BE2C (cell line): ENCODE measurements at regions not wholly inside any gene's neighbourhood (a gene's known extent, or its start where the extent isn't known, plus 50 kb on each side); places are given as distances from the start of the nearest gene placed in this dataset.

Experiments used
- DNase-seq: peaks from one replicate; pipeline ENCODE4 v3.0.0-alpha.2; 2020
- H3K27me3 ChIP-seq: fragments of 250-450 bp; sonication (Bioruptor Pico); 2 replicates; pipeline ENCODE4 v1.5.1; 2020; ENCODE audit warnings: mild to moderate bottlenecking
- H3K36me3 ChIP-seq: fragments of 250-450 bp; sonication (Bioruptor Pico); 2 replicates; pipeline ENCODE4 v1.5.1; 2020; ENCODE audit warnings: mild to moderate bottlenecking
- H3K4me1 ChIP-seq: fragments of 250-450 bp; sonication (Bioruptor Pico); 2 replicates; pipeline ENCODE4 v1.5.1; 2020
- H3K4me3 ChIP-seq: 2 replicates; pipeline ENCODE4 v1.5.1; 2011; ENCODE audit warnings: low read depth, low read length
- H3K9me3 ChIP-seq: fragments of 250-450 bp; sonication (Bioruptor Pico); 2 replicates; pipeline ENCODE4 v1.5.1; 2020
- CTCF ChIP-seq: IDR thresholded peaks from 2 replicates; pipeline ENCODE4 v1.5.1; 2012; ENCODE audit warnings: mild to moderate bottlenecking, low read depth, low read length

- no peak overlapping the region for H3K4me3 ChIP-seq
- TF ChIP-seq CTCF: no peak
- H3K9me3 ChIP-seq: no peaks in the 10 kb centered on the region
- H3K4me1 ChIP-seq: no peaks in the 10 kb centered on the region
- no peak for DNase-seq
- H3K27me3 ChIP-seq: no peaks in the 10 kb centered on the region
- peaks cover 86% of the 10 kb centered on the region for H3K36me3 ChIP-seq
Measured at GRCh38 chr22:25352294-25352680, 132.8 kb downstream of the CRYBB2 start.

GRCh38 chr22:25353516-25354445 is 134.3 kb downstream of the CRYBB2 start:
- no peak overlapping the region for H3K4me3 ChIP-seq
- peaks cover 84% of the 10 kb centered on the region for H3K36me3 ChIP-seq

GRCh38 chr22:25354456-25354855 is 135.0 kb downstream of the CRYBB2 start:
- no peak for DNase-seq
- Histone ChIP-seq H3K36me3 (peaks cover 82% of the 10 kb centered on the region), H3K27me3 (no peaks in the 10 kb centered on the region), H3K4me1 (no peaks in the 10 kb centered on the region), H3K4me3 (no peak overlapping the region), H3K9me3 (no peaks in the 10 kb centered on the region)
- TF ChIP-seq CTCF: no peak

More at GRCh38 chr22:25353516-25354445, 134.3 kb downstream of the CRYBB2 start:
- DNase-seq: no peak
- TF ChIP-seq CTCF: no peak
- H3K27me3 ChIP-seq: no peaks in the 10 kb centered on the region
- H3K9me3 ChIP-seq: no peaks in the 10 kb centered on the region
- no peaks in the 10 kb centered on the region for H3K4me1 ChIP-seq

GRCh38 chr22:25357132-25357455 is 137.7 kb downstream of the CRYBB2 start:
- Histone ChIP-seq H3K9me3 (no peaks in the 10 kb centered on the region), H3K4me1 (no peaks in the 10 kb centered on the region), H3K4me3 (no peak overlapping the region), H3K27me3 (no peaks in the 10 kb centered on the region), H3K36me3 (peaks cover 74% of the 10 kb centered on the region)
- no peak for DNase-seq
- TF ChIP-seq CTCF: no peak

GRCh38 chr22:25357606-25358420 is 138.4 kb downstream of the CRYBB2 start:
- TF ChIP-seq CTCF: no peak
- Histone ChIP-seq H3K36me3 (peaks cover 70% of the 10 kb centered on the region), H3K4me3 (no peak overlapping the region), H3K27me3 (no peaks in the 10 kb centered on the region), H3K9me3 (no peaks in the 10 kb centered on the region), H3K4me1 (no peaks in the 10 kb centered on the region)
- no peak for DNase-seq
